GM18498 (cell line): ENCODE measurements at regions not wholly inside any gene's neighbourhood (a gene's known extent, or its start where the extent isn't known, plus 50 kb on each side); places are given as distances from the start of the nearest gene placed in this dataset.
"Not testable (repeated sequence)": the region's sequence is repeated elsewhere in the genome, so short reads cannot be mapped to it uniquely, and the experiment has no call there.

Experiments
- ATAC-seq: cut with Tn5 transposase; IDR thresholded peaks from one replicate; pipeline ENCODE4 v1.9.1; 2021; ENCODE audit warnings: mild to moderate bottlenecking, moderate library complexity; ENCODE audit not compliant: unreplicated experiment

GRCh38 chr9:109663978-109664377 is 116.0 kb upstream of the PALM2AKAP2 start:
- not testable (repeated sequence) for ATAC-seq

- ATAC-seq: not testable (repeated sequence)
These were observed 114.3 kb upstream of the PALM2AKAP2 start for GRCh38 chr9:109665736-109666135.

- no peak for ATAC-seq
These were observed 98.7 kb upstream of the PALM2AKAP2 start for GRCh38 chr9:109681301-109681700.

- no peak for ATAC-seq
These were observed 97.8 kb upstream of the PALM2AKAP2 start for GRCh38 chr9:109682227-109682626.

GRCh38 chr9:109683521-109683920 is 96.5 kb upstream of the PALM2AKAP2 start:
- ATAC-seq: no peak

- ATAC-seq: no peak
These were observed 90.3 kb upstream of the PALM2AKAP2 start for GRCh38 chr9:109689701-109690100.

- ATAC-seq: no peak
These were observed 81.0 kb upstream of the PALM2AKAP2 start for GRCh38 chr9:109699019-109699418.

GRCh38 chr9:109704546-109704945 is 75.5 kb upstream of the PALM2AKAP2 start:
- ATAC-seq: no peak

GRCh38 chr9:109705515-109705914 is 74.5 kb upstream of the PALM2AKAP2 start:
- no peak for ATAC-seq

GRCh38 chr9:109707355-109707754 is 72.6 kb upstream of the PALM2AKAP2 start:
- no peak for ATAC-seq

GRCh38 chr9:109708451-109708945 is 71.5 kb upstream of the PALM2AKAP2 start:
- no peak for ATAC-seq

- no peak for ATAC-seq
These were observed 70.1 kb upstream of the PALM2AKAP2 start for GRCh38 chr9:109709866-109710265.

GRCh38 chr9:109710830-109711229 is 69.2 kb upstream of the PALM2AKAP2 start:
- no peak for ATAC-seq

- no peak for ATAC-seq
These were observed 64.7 kb upstream of the PALM2AKAP2 start for GRCh38 chr9:109715344-109715743.

- ATAC-seq: no peak
These were observed 63.4 kb upstream of the PALM2AKAP2 start for GRCh38 chr9:109716631-109717030.

GRCh38 chr9:109717342-109717741 is 62.7 kb upstream of the PALM2AKAP2 start:
- no peak for ATAC-seq

- ATAC-seq: no peak
These were observed 61.1 kb upstream of the PALM2AKAP2 start for GRCh38 chr9:109718861-109719260.

GRCh38 chr9:109721001-109721400 is 59.0 kb upstream of the PALM2AKAP2 start:
- ATAC-seq: no peak

GRCh38 chr9:109722007-109722406 is 58.0 kb upstream of the PALM2AKAP2 start:
- ATAC-seq: no peak

- no peak for ATAC-seq
These were observed 56.2 kb upstream of the PALM2AKAP2 start for GRCh38 chr9:109723781-109724180.

GRCh38 chr9:109725460-109725859 is 54.5 kb upstream of the PALM2AKAP2 start:
- ATAC-seq: no peak

- ATAC-seq: no peak
These were observed 53.9 kb upstream of the PALM2AKAP2 start for GRCh38 chr9:109726119-109726518.

GRCh38 chr9:109728686-109729300 is 51.2 kb upstream of the PALM2AKAP2 start:
- ATAC-seq: no peak
